Esophagus muscularis mucosa (tissue), 3 donors: ENCODE measurements at regions not wholly inside any gene's neighbourhood (a gene's known extent, or its start where the extent isn't known, plus 50 kb on each side); places are given as distances from the start of the nearest gene placed in this dataset.

ENCODE experiments used
- CTCF ChIP-seq, 3 experiments: fragments of 200-600 bp in 2 of 3; fragments of 450-650 bp in 1 of 3; sonication (generic) in 2 of 3; IDR thresholded peaks; one replicate each; pipeline ENCODE4 v1.5.1; 2017 to 2019; ENCODE audit warnings: antibody characterized with exemption in 3 of 3, mild to moderate bottlenecking in 2 of 3, moderate library complexity in 1 of 3
- POLR2A ChIP-seq: fragments of 450-650 bp; IDR thresholded peaks from one replicate; pipeline ENCODE4 v1.6.1; 2017; ENCODE audit warnings: antibody characterized with exemption, moderate library complexity, mild to moderate bottlenecking, low read depth

DNA sequence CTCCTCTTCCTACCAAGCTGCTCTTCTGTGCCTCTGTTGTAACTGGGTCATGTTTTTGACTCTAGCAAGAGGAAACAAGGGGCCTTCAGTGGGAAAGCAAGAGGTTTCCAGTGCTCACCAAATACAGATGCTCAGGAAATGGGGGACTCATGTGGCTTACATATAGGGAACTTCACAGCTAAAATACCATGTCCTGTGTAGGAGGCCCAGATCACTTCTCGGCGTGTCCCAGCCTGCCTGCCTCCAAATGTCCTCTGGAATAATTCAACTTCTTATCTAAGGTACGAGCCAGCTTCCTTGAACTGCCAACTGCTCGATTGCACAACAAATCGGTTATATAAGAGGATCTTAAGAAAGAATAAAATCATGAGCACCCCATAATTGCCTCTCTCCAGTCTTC lies 161.3 kb downstream of the KIT start:
- no peak for TF ChIP-seq CTCF (IDR thresholded peaks at IDR 0.05)
- no peak for TF ChIP-seq POLR2A
